ENCODE measurements at regions not wholly inside any gene's neighbourhood (a gene's known extent, or its start where the extent isn't known, plus 50 kb on each side); places are given as distances from the start of the nearest gene placed in this dataset.
"Not testable (repeated sequence)": the region's sequence is repeated elsewhere in the genome, so short reads cannot be mapped to it uniquely, and the experiment has no call there.

DNA sequence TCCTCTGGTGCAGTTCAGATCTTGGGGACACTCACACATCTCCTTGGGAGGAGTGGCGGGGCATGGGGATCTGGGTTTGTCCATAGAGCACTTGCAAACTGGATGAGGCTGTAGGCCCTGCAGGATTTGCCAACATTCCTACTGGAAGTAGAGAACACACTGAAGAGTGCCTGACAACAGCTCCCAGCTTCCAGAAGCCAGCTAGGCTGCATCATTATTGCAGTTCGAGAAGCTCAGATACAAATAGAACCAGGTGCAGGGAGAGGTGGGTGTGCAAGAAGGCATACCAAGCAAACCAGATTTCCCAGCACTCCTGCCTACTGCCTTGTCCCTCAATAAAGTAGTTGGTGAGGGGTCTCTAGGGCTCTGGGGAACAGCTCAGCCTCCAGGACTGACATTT is 52.5 kb downstream of the RHOB start:
- H3K4me3 ChIP-seq: no peak overlapping the region
- H3K27ac ChIP-seq: no peak overlapping the region
- no peak for DNase-seq (ENCODE audit: low spot score)
- TF ChIP-seq, protein P1, sequence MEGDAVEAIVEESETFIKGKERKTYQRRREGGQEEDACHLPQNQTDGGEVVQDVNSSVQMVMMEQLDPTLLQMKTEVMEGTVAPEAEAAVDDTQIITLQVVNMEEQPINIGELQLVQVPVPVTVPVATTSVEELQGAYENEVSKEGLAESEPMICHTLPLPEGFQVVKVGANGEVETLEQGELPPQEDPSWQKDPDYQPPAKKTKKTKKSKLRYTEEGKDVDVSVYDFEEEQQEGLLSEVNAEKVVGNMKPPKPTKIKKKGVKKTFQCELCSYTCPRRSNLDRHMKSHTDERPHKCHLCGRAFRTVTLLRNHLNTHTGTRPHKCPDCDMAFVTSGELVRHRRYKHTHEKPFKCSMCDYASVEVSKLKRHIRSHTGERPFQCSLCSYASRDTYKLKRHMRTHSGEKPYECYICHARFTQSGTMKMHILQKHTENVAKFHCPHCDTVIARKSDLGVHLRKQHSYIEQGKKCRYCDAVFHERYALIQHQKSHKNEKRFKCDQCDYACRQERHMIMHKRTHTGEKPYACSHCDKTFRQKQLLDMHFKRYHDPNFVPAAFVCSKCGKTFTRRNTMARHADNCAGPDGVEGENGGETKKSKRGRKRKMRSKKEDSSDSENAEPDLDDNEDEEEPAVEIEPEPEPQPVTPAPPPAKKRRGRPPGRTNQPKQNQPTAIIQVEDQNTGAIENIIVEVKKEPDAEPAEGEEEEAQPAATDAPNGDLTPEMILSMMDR (IDR thresholded peaks at IDR 0.05): no peak

- H3K27ac ChIP-seq: no peak overlapping the region
- no peak for DNase-seq (ENCODE audit: low spot score)
- no peak overlapping the region for H3K4me3 ChIP-seq
- TF ChIP-seq, protein P1 (IDR thresholded peaks at IDR 0.05): no peak
Observed at GRCh38 chr2:20501974-20502373, 55.1 kb downstream of the RHOB start.

GRCh38 chr2:20502496-20502895 is 55.6 kb downstream of the RHOB start:
- not testable (repeated sequence) for H3K4me3 ChIP-seq; H3K27ac ChIP-seq; DNase-seq (ENCODE audit: low spot score)

GRCh38 chr2:20504174-20504573 is 57.3 kb downstream of the RHOB start:
- TF ChIP-seq, protein P1 (IDR thresholded peaks at IDR 0.05): no peak
- H3K27ac ChIP-seq: no peak overlapping the region
- no peak for DNase-seq (ENCODE audit: low spot score)
- no peak overlapping the region for H3K4me3 ChIP-seq

- no peak overlapping the region for H3K4me3 ChIP-seq
- no peak for DNase-seq (ENCODE audit: low spot score)
- TF ChIP-seq, protein P1 (IDR thresholded peaks at IDR 0.05): no peak
- no peak overlapping the region for H3K27ac ChIP-seq
Observed at GRCh38 chr2:20506201-20506685, 59.4 kb downstream of the RHOB start.

DNA sequence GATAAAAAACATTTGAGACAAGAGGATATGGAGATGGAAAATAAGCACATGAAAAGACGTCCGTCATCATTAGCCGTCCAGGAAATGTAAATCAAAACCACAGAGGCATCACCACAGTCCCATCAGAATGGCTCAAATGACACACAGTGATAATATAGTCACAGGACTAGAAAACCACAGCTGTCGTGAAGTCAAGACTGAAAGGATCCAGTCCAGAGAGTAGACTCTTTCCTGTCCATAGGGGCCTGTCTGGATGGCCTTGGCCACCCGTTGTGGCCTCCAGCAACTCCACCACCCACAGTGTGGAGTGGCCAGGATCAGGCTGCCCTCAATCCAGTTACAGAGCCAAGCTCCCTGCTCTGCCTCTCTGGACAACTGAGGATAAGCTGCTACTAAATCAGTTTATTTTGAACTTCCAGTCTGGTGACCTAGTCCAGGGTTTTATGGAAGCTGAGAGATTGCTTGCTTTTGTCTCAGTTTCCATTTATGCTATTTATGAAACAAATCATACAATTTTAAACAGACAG is 60.4 kb downstream of the RHOB start:
- DNase-seq (ENCODE audit: low spot score): no peak
- TF ChIP-seq, protein P1 (IDR thresholded peaks at IDR 0.05): no peak
- H3K4me3 ChIP-seq: no peak overlapping the region
- H3K27ac ChIP-seq: no peak overlapping the region

DNA sequence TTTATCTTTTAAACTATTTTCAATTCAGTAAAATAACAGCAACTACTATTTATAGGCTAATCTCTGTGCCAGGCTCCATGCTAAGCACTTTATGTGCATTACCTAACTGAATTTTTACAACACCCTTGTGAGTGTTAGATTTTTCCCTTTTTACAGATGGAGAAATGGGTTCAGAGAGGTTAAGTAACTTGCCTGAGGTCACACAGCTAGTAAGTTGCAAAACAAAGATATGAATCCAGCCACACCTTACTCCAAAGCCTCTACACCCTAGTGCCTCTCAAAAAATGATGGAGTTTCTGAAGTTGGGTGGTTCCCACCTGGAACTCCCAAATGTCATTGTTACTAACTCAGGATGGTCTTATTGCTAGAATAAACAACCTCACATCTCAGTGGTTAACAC is 60.8 kb downstream of the RHOB start:
- DNase-seq (ENCODE audit: low spot score): no peak
- no peak overlapping the region for H3K4me3 ChIP-seq
- H3K27ac ChIP-seq: no peak overlapping the region
- TF ChIP-seq, protein P1 (IDR thresholded peaks at IDR 0.05): no peak
